SU-DHL-6 (cell line): ENCODE measurements at regions not wholly inside any gene's neighbourhood (a gene's known extent, or its start where the extent isn't known, plus 50 kb on each side); places are given as distances from the start of the nearest gene placed in this dataset.

Experiments
- EZH2phosphoT487 ChIP-seq: fragments of 200-600 bp; sonication (generic), shearing (Covaris generic); conservative IDR thresholded peaks from 2 replicates; pipeline ENCODE4 v1.6.1; 2018; ENCODE audit warnings: mild to moderate bottlenecking, antibody characterized with exemption, low read length, moderate library complexity, mixed read lengths
- TF ChIP-seq, protein P1 (sequence below): fragments of 200-600 bp; sonication (generic); IDR thresholded peaks from one replicate; pipeline ENCODE4 v1.5.1; 2017; ENCODE audit warnings: antibody characterized with exemption, mild to moderate bottlenecking, low read length, moderate library complexity; ENCODE audit not compliant: insufficient read depth, poor library complexity, severe bottlenecking

DNA sequence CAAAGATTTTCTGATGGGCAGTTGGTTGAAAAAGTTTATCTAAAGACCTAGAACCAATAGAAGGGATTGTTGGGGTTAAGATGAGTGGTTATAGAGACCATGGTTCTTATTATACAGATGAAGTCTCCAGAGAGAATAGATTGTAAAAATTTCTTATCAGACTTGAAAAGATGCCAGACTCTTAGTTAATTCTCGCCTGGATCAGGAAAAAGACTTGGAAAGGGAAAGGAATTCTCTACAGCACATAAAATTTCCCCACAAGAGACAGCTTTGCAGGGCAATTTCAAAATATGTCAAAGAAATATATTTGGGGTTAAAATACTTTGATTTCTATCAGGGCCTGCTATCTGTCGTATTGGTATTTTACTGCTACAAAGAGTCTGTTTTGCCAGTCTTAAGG, 582.6 kb downstream of the UTRN start:
- TF ChIP-seq, protein P1, sequence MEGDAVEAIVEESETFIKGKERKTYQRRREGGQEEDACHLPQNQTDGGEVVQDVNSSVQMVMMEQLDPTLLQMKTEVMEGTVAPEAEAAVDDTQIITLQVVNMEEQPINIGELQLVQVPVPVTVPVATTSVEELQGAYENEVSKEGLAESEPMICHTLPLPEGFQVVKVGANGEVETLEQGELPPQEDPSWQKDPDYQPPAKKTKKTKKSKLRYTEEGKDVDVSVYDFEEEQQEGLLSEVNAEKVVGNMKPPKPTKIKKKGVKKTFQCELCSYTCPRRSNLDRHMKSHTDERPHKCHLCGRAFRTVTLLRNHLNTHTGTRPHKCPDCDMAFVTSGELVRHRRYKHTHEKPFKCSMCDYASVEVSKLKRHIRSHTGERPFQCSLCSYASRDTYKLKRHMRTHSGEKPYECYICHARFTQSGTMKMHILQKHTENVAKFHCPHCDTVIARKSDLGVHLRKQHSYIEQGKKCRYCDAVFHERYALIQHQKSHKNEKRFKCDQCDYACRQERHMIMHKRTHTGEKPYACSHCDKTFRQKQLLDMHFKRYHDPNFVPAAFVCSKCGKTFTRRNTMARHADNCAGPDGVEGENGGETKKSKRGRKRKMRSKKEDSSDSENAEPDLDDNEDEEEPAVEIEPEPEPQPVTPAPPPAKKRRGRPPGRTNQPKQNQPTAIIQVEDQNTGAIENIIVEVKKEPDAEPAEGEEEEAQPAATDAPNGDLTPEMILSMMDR, result no peak
- no peak for TF ChIP-seq EZH2phosphoT487
